GM23338 (cell line): ENCODE measurements at regions not wholly inside any gene's neighbourhood (a gene's known extent, or its start where the extent isn't known, plus 50 kb on each side); places are given as distances from the start of the nearest gene placed in this dataset.
"Not testable (repeated sequence)": the region's sequence is repeated elsewhere in the genome, so short reads cannot be mapped to it uniquely, and the experiment has no call there.

Experiments
- EZH2 ChIP-seq: fragments of 200-600 bp; sonication (generic); IDR thresholded peaks from one replicate; pipeline ENCODE4 v1.8.0; 2017; ENCODE audit warnings: antibody characterized with exemption, mild to moderate bottlenecking, low read depth; ENCODE audit not compliant: unreplicated experiment
- EZH2phosphoT487 ChIP-seq: fragments of 200-600 bp; sonication (generic); IDR thresholded peaks from one replicate; pipeline ENCODE4 v1.8.1; 2018; ENCODE audit warnings: antibody characterized with exemption; ENCODE audit not compliant: unreplicated experiment
- NANOG ChIP-seq: IDR thresholded peaks from 2 replicates; pipeline ENCODE4 v1.6.1; 2016; ENCODE audit warnings: antibody characterized with exemption, borderline replicate concordance
- TF ChIP-seq, protein P1 (sequence below): IDR thresholded peaks from one replicate; pipeline ENCODE4 v1.6.1; 2018; ENCODE audit warnings: antibody characterized with exemption; ENCODE audit not compliant: unreplicated experiment
- TF ChIP-seq, protein P2 (sequence below), 2 experiments: fragments of 200-600 bp in 1 of 2; sonication (generic) in 1 of 2; conservative IDR thresholded peaks; 2 replicates each; pipeline versions ENCODE4 v1.5.1 to v1.6.1; 2016 to 2017; ENCODE audit warnings: antibody characterized with exemption in 2 of 2, low read depth in 2 of 2, mild to moderate bottlenecking in 2 of 2, moderate library complexity in 1 of 2

DNA sequence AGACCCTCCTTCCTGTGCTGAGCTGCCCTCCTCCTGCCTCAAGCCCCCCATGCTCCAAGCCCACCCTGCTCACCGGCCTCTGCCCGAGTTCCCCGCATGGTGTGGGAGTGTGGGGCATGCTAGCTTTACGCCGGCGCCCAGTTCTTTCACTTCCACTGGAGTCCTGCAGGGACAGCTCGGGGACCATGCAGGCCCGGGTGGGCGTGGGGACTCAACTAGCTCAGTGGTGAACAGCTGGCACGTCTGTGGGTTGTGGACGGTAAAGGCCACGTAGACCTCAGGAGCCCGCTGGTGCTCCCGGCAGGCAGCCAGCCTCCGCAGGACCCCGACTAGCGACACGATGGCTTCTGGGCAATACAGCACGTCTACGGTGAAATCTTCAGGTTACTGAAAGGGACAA is 180.4 kb downstream of the ADRA2C start:
- TF ChIP-seq, protein P1, sequence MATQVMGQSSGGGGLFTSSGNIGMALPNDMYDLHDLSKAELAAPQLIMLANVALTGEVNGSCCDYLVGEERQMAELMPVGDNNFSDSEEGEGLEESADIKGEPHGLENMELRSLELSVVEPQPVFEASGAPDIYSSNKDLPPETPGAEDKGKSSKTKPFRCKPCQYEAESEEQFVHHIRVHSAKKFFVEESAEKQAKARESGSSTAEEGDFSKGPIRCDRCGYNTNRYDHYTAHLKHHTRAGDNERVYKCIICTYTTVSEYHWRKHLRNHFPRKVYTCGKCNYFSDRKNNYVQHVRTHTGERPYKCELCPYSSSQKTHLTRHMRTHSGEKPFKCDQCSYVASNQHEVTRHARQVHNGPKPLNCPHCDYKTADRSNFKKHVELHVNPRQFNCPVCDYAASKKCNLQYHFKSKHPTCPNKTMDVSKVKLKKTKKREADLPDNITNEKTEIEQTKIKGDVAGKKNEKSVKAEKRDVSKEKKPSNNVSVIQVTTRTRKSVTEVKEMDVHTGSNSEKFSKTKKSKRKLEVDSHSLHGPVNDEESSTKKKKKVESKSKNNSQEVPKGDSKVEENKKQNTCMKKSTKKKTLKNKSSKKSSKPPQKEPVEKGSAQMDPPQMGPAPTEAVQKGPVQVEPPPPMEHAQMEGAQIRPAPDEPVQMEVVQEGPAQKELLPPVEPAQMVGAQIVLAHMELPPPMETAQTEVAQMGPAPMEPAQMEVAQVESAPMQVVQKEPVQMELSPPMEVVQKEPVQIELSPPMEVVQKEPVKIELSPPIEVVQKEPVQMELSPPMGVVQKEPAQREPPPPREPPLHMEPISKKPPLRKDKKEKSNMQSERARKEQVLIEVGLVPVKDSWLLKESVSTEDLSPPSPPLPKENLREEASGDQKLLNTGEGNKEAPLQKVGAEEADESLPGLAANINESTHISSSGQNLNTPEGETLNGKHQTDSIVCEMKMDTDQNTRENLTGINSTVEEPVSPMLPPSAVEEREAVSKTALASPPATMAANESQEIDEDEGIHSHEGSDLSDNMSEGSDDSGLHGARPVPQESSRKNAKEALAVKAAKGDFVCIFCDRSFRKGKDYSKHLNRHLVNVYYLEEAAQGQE, result not testable (repeated sequence)
- TF ChIP-seq, protein P2, sequence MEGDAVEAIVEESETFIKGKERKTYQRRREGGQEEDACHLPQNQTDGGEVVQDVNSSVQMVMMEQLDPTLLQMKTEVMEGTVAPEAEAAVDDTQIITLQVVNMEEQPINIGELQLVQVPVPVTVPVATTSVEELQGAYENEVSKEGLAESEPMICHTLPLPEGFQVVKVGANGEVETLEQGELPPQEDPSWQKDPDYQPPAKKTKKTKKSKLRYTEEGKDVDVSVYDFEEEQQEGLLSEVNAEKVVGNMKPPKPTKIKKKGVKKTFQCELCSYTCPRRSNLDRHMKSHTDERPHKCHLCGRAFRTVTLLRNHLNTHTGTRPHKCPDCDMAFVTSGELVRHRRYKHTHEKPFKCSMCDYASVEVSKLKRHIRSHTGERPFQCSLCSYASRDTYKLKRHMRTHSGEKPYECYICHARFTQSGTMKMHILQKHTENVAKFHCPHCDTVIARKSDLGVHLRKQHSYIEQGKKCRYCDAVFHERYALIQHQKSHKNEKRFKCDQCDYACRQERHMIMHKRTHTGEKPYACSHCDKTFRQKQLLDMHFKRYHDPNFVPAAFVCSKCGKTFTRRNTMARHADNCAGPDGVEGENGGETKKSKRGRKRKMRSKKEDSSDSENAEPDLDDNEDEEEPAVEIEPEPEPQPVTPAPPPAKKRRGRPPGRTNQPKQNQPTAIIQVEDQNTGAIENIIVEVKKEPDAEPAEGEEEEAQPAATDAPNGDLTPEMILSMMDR (conservative IDR thresholded peaks at IDR 0.05; ENCODE audit: low read depth in 2 of 2), result not testable (repeated sequence)
- TF ChIP-seq EZH2phosphoT487, NANOG, EZH2: not testable (repeated sequence)
